ENCODE measurements at regions not wholly inside any gene's neighbourhood (a gene's known extent, or its start where the extent isn't known, plus 50 kb on each side); places are given as distances from the start of the nearest gene placed in this dataset.

- TF ChIP-seq ZNF532 (CRISPR knock-in tag; IDR thresholded peaks at IDR 0.05; ENCODE audit: borderline replicate concordance) (no peak), ATF2 (CRISPR knock-in tag; IDR thresholded peaks at IDR 0.05; ENCODE audit: borderline replicate concordance, low read depth) (no peak), NFYB (CRISPR knock-in tag; conservative IDR thresholded peaks at IDR 0.05; ENCODE audit: low read depth) (no peak), ZNF138 (CRISPR knock-in tag; conservative IDR thresholded peaks at IDR 0.05) (no peak), RORB (CRISPR knock-in tag; IDR thresholded peaks at IDR 0.05) (no peak), CBFB (CRISPR knock-in tag; IDR thresholded peaks at IDR 0.05; ENCODE audit: low read depth) (no peak), JUN (CRISPR knock-in tag; IDR thresholded peaks at IDR 0.05) (no peak), MLX (CRISPR knock-in tag; IDR thresholded peaks at IDR 0.05) (no peak), NR3C1 (CRISPR knock-in tag; conservative IDR thresholded peaks at IDR 0.05; ENCODE audit: low read depth) (no peak), E2F1 (CRISPR knock-in tag; IDR thresholded peaks at IDR 0.05) (no peak), NR2C2 (CRISPR knock-in tag; IDR thresholded peaks at IDR 0.05) (no peak)
These were observed 129.9 kb downstream of the SOCS6 start (continued) for GRCh38 chr18:70418546-70419311.

- H3K4me1 Mint-ChIP-seq, result peaks cover 12% of the 10 kb centered on the region
- no peaks in the 10 kb centered on the region for H3K36me3 Mint-ChIP-seq
- no peaks in the 10 kb centered on the region for H3K27me3 Mint-ChIP-seq (ENCODE audit: low read depth)
- H3K9me3 Mint-ChIP-seq, result no peaks in the 10 kb centered on the region
- H3K27ac Mint-ChIP-seq, result no peak overlapping the region
- no peak for TF ChIP-seq ARID4B (CRISPR knock-in tag; IDR thresholded peaks at IDR 0.05; ENCODE audit: borderline replicate concordance)
- ATAC-seq (no peak), DNase-seq (ENCODE audit: low spot score) (no peak)
- ChIA-PET CTCF (interaction anchor here (1.4 kb wide), 1 partner anchor 16 kb away, joined by 3 read pairs; no protein-coding TSS in a partner anchor), POLR2A (no interaction called here)
- H3K4me3 Mint-ChIP-seq, result no peak overlapping the region
These were observed 129.0 kb downstream of the SOCS6 start for GRCh38 chr18:70417847-70418246.
